ENCODE measurements at regions not wholly inside any gene's neighbourhood (a gene's known extent, or its start where the extent isn't known, plus 50 kb on each side); places are given as distances from the start of the nearest gene placed in this dataset.

DNA sequence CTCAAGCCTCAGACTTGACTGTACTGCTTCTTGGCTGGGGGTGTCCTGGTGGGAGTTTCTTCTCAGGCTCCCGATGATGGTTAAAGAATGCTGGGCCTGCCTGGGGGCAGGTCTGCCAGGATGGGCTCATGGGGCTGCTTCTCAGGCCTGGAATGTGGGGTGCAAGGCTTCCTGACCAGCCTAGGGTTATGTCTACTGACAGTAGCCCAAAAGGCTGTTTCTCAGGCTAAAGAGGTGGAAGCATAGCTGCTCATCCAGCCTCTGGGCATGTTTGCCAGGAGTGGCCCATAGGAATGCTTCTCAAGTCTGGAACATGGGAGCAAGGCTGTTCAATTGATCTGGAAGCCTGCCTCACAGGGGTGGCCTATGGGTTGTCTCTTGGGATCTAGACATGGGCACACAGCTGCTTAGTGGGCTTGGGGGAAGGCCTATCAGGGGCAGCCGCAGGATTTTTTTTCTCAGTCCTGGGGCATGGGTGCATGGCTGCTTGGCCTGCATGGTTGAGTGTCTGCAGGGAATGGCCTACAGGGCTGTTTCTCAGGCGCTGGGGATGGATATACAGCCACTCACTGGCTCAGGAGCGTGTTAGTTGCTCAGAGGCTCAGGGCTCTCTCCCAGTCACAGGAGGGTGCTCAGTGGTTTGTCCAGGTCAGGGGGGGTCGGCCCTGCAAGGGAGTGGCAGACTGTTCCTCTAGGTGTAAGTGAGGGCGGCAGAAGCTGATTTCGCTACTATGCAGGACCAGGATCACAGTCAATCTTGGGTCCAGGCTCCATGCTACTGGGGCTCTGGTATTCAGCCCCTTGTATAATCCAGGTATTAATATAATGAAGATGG lies 617.3 kb upstream of the REG3G start:
- H3K27ac ChIP-seq: no peak overlapping the region
- H3K27me3 ChIP-seq: no peaks in the 10 kb centered on the region
- peaks cover 0 to 5% of the 10 kb centered on the region in 2 donors for H3K9me3 ChIP-seq
- no peak for DNase-seq (ENCODE audit: low spot score in 2 of 2)
- no peaks in the 10 kb centered on the region for H3K36me3 ChIP-seq
- H3K4me3 ChIP-seq: no peak overlapping the region
- H3K4me1 ChIP-seq: no peaks in the 10 kb centered on the region
- TF ChIP-seq POLR2AphosphoS5 (IDR thresholded peaks at IDR 0.05) (no peak), POLR2A (IDR thresholded peaks at IDR 0.05) (no peak)
- TF ChIP-seq, protein P1, sequence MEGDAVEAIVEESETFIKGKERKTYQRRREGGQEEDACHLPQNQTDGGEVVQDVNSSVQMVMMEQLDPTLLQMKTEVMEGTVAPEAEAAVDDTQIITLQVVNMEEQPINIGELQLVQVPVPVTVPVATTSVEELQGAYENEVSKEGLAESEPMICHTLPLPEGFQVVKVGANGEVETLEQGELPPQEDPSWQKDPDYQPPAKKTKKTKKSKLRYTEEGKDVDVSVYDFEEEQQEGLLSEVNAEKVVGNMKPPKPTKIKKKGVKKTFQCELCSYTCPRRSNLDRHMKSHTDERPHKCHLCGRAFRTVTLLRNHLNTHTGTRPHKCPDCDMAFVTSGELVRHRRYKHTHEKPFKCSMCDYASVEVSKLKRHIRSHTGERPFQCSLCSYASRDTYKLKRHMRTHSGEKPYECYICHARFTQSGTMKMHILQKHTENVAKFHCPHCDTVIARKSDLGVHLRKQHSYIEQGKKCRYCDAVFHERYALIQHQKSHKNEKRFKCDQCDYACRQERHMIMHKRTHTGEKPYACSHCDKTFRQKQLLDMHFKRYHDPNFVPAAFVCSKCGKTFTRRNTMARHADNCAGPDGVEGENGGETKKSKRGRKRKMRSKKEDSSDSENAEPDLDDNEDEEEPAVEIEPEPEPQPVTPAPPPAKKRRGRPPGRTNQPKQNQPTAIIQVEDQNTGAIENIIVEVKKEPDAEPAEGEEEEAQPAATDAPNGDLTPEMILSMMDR (IDR thresholded peaks at IDR 0.05): no peak
- intact Hi-C loops (cut with DNase I; ENCODE audit: low total_unique reads): loop anchor here (5.0 kb wide), 1 partner anchor 386 kb away; no protein-coding TSS in a partner anchor

DNA sequence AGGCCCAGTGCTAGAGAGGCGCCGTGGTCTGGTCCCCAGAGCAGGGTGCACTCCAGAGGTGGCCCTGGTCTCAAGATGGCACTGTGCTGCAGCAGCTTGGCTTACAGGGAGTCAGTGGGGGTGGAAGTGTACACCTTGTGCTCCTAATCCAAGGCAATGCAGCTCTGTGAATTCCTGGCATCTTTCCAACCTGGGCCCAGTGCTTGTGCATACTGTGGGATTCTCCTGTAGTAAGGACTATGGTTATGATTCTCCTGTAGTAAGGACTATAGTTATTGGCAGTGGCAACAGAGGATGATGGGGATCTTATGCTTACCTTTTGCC lies 616.7 kb upstream of the REG3G start:
- no peak for DNase-seq (ENCODE audit: low spot score in 2 of 2)
- peaks cover 0 to 5% of the 10 kb centered on the region in 2 donors for H3K9me3 ChIP-seq
- no peaks in the 10 kb centered on the region for H3K4me1 ChIP-seq
- H3K36me3 ChIP-seq: no peaks in the 10 kb centered on the region
- H3K27me3 ChIP-seq: no peaks in the 10 kb centered on the region
- no peak for TF ChIP-seq POLR2A (IDR thresholded peaks at IDR 0.05)
- TF ChIP-seq, protein P1 (IDR thresholded peaks at IDR 0.05): no peak
- TF ChIP-seq POLR2AphosphoS5 (IDR thresholded peaks at IDR 0.05): no peak
- H3K27ac ChIP-seq: no peak overlapping the region
- H3K4me3 ChIP-seq: no peak overlapping the region
- intact Hi-C loops (cut with DNase I; ENCODE audit: low total_unique reads): loop anchor here (5.0 kb wide), 1 partner anchor 386 kb away; no protein-coding TSS in a partner anchor

DNA sequence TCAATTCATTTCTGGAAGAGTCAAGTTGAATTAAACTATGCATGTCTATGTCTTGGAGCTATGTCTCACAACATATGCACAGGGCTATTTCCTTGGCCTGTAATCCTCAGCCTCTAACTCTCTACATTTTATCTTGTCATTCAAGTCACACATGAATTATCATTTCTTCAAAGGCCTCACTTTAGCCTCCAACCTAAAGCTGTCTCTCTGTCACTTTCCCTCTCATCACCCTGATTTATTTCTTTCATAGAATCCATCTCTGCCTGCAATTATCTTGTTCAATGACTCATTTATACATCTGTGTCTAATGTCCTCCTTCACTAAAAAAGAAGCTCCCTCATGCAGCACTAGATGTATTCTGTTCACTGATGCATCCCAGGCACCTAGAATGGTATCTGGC lies 614.2 kb upstream of the REG3G start:
- no peaks in the 10 kb centered on the region for H3K27me3 ChIP-seq
- no peaks in the 10 kb centered on the region for H3K4me1 ChIP-seq
- no peak for DNase-seq (ENCODE audit: low spot score in 2 of 2)
- H3K27ac ChIP-seq: no peak overlapping the region
- H3K4me3 ChIP-seq: no peak overlapping the region
- peaks cover 0 to 5% of the 10 kb centered on the region in 2 donors for H3K9me3 ChIP-seq
- no peaks in the 10 kb centered on the region for H3K36me3 ChIP-seq
- intact Hi-C loops (cut with DNase I; ENCODE audit: low total_unique reads): no loop called here
- no peak for TF ChIP-seq POLR2AphosphoS5 (IDR thresholded peaks at IDR 0.05)
- no peak for TF ChIP-seq POLR2A (IDR thresholded peaks at IDR 0.05)
- TF ChIP-seq, protein P1 (IDR thresholded peaks at IDR 0.05): no peak

DNA sequence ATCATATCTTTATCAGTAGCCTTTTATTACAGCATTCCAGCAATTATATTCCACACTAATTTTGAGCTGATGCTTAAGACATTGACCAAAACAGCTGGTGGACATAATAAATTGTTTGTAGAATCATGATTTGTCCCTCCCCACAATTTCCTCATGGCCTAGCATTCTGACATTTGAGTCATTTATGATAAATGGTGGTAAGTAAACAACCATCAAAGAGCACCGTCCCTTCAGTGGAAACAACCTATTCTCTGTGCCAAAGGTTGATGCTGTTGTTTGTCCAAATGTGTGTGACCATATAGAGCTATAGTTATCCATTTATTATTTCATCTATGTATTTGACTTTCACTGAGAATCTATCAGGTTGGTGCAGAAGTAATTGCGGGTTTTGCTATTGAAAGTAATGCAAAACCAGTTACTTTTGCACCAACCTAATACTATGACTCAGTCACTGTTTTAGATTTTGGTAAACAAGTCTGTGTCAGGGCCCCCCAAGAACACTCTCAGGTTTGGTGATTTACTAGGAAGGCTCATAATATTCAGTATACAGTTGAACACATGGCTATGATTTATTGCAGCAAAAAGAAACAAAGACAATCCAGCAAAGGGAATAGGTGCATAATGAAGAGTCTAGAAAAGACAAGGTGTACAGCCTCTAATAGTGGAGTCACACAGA lies 608.7 kb upstream of the REG3G start:
- no peaks in the 10 kb centered on the region for H3K9me3 ChIP-seq
- no peaks in the 10 kb centered on the region for H3K27me3 ChIP-seq
- H3K4me1 ChIP-seq: no peaks in the 10 kb centered on the region
- TF ChIP-seq, protein P1 (IDR thresholded peaks at IDR 0.05): no peak
- TF ChIP-seq POLR2AphosphoS5 (IDR thresholded peaks at IDR 0.05) (no peak), POLR2A (IDR thresholded peaks at IDR 0.05) (no peak)
- no peaks in the 10 kb centered on the region for H3K36me3 ChIP-seq
- no peak overlapping the region for H3K27ac ChIP-seq
- intact Hi-C loops (cut with DNase I; ENCODE audit: low total_unique reads): no loop called here
- no peak for DNase-seq (ENCODE audit: low spot score in 2 of 2)
- H3K4me3 ChIP-seq: no peak overlapping the region

DNA sequence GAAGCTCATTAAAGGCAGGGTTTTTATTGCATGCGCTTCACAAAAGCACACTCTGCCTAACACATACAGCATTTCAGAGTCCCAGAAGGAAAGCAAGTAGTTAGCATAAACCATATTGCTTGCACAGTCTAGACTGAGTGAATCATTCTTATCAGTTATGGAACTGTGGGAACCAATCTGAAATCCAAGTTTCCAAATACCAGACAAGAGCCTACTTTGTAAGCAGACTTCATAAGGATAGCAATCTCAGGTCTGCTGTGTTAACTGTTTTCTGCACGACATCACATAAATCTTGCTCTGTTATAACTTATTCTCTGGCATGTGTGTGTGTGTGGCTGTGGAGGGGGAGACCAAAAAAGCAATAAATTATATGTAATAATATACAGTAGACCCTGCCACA lies 608.1 kb upstream of the REG3G start:
- intact Hi-C loops (cut with DNase I; ENCODE audit: low total_unique reads): no loop called here
- Histone ChIP-seq H3K9me3 (no peaks in the 10 kb centered on the region), H3K27ac (no peak overlapping the region), H3K4me1 (no peaks in the 10 kb centered on the region), H3K27me3 (no peaks in the 10 kb centered on the region), H3K4me3 (no peak overlapping the region), H3K36me3 (no peaks in the 10 kb centered on the region)
- no peak for DNase-seq (ENCODE audit: low spot score in 2 of 2)
- TF ChIP-seq POLR2AphosphoS5 (IDR thresholded peaks at IDR 0.05) (no peak), POLR2A (IDR thresholded peaks at IDR 0.05) (no peak)
- TF ChIP-seq, protein P1 (IDR thresholded peaks at IDR 0.05): no peak
